NCI-H774 (cell line): ENCODE measurements at regions not wholly inside any gene's neighbourhood (a gene's known extent, or its start where the extent isn't known, plus 50 kb on each side); places are given as distances from the start of the nearest gene placed in this dataset.
"Not testable (repeated sequence)": the region's sequence is repeated elsewhere in the genome, so short reads cannot be mapped to it uniquely, and the experiment has no call there.

Experiments used
- DNase-seq: peaks from one replicate; lab custom pipeline; 2025; lab: John Stamatoyannopoulos, UW

- no peak for DNase-seq
Measured at GRCh38 chr5:68991279-68992084, 102.3 kb upstream of the SLC30A5 start.

GRCh38 chr5:68994645-68995044 lies 99.2 kb upstream of the SLC30A5 start:
- no peak for DNase-seq

DNA sequence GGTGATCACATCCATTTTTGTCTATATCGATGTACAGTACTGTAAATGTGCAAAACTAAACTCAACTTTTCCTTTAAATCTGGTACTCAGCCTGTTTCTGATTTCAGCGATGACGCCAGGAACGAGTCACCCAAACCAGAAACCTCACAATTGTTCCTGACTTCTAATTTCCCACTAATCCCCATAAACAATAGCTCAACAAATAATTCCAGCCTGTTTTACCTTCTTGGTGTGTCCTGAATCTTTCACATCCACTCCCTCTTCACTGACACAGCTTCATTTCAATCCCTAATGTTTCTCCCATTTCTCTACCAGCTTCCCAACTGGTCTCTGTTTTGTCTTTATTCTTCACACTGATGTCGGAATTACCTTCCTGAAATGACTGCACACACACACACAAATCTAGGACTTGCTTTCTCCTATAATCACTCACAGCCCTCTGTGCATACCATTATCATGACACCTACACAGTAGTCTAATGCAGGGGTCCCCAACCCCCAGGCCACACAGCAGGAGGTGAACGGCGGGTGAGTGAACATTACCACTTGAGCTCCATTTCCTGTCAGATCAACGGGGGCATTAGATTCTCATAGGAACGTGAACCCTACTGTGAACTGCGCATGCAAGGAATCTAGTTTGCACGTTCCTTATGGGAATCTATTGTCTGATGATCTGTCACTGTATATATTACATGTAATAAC lies 97.8 kb upstream of the SLC30A5 start:
- DNase-seq, result no peak

- no peak for DNase-seq
Measured at GRCh38 chr5:68999181-68999580, 94.6 kb upstream of the SLC30A5 start.

DNA sequence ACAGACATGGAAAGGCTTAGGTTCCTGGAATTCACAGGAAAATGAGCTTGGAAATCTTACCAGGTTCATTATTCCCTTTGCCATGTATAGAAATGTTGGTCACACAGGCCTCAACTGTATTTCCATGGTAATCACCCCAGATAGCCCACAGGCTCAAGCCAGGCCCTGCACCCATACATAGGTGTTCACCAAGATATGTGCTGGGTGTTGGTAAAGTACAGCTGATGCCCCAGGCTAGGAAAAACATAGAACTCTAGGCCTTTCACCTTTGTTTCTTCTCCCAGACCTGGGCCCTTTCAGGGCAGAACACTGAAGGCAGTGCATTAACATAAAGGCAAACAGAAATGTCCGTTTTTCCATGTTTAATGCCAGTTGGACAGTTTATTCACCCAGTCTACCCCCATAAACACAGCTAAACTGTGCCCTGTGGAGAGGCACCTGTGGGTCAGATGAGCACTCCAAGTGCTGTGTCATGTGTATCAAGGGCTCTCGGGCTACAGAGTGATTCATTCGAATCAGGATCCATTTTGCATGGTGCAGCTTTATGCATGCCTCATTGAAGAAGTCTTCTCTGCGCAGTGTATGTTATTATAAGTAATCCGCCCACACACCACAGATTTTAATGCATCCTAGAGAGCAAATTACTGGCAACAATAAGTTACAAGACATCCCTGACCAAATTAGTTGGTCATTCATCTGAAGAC lies 93.4 kb upstream of the SLC30A5 start:
- DNase-seq, result no peak

DNA sequence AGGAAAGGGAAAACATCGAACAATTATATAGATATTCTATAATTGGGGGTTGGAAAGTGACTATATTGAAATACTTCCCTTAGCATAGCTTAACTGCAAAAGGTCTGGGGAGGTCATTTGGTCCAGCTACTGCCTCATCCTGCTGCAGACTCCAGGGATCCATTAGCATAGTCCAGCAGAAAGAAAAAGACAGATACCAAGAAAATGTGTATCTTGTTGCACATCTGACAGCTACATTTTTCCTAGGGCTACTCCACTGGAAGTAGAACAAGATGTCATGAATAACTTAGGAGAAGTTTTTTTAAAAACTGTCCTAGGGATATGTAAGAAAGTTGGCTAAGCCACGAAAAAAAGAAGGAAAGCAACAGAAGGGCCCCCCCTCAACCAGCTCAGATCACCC lies 92.9 kb upstream of the SLC30A5 start:
- DNase-seq, result no peak

- no peak for DNase-seq
Measured at GRCh38 chr5:69001627-69002026, 92.2 kb upstream of the SLC30A5 start.

DNA sequence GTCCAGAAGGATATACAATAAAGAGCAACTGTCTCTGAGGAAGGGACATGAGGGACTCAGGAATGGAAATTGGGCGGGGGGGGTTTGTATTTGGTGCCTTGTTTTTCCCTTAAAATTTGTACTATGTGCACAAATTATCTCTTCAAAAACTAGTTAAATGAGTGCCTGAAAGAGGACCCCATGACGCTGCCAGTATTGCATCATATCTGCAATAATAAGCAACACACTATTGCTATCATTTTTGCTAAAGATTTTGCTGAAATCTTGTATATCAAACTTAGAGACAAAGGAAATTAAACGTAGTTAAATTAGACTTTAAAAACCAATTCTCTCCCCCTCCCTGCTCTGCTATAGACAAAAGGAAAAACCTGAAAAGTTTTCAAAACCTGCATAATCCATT lies 89.7 kb upstream of the SLC30A5 start:
- DNase-seq, result no peak

DNA sequence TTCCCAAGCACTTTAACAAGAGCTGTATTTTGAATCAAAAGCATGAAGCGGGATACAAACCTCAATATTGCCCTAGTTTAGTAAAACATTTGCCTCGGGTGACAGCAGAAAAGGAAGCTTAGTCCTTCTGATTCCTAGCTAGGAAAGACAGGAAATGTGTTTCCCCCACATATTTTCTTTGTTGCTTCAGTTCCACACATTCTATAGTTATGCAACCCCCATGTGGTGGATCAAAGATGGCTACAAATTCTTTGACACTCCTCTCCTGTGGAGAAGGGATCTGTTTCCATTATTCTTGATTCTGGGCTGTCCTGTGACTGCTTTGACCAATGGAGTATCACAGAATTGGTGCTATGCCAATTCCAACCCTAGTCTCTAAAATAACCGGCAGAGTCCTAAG lies 89.1 kb upstream of the SLC30A5 start:
- no peak for DNase-seq

DNA sequence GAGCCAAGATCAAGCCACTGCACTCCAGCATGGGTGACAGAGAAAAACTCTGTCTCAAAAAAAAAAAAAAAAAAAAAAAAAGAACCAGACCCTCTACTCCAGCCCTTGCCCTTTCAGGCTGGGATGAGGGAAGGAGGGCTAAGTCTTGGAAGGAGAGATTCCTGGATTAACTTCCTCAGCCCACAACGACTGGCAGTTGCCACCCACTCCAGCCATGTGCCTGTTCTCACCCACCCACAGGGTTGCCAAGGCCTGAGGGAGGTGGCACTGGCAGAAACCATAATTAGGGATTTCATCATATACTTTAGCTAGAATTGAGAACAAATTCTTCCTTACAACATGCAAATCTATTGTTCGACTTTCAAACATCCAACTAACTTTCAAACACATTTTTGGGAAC lies 87.8 kb upstream of the SLC30A5 start:
- no peak for DNase-seq

GRCh38 chr5:69007163-69007562 lies 86.7 kb upstream of the SLC30A5 start:
- DNase-seq, result no peak

- peak; percentile 43 for DNase-seq
Measured at GRCh38 chr5:69007726-69008368, 86.0 kb upstream of the SLC30A5 start.

- DNase-seq, result no peak
Measured at GRCh38 chr5:69010476-69010875, 83.3 kb upstream of the SLC30A5 start.

DNA sequence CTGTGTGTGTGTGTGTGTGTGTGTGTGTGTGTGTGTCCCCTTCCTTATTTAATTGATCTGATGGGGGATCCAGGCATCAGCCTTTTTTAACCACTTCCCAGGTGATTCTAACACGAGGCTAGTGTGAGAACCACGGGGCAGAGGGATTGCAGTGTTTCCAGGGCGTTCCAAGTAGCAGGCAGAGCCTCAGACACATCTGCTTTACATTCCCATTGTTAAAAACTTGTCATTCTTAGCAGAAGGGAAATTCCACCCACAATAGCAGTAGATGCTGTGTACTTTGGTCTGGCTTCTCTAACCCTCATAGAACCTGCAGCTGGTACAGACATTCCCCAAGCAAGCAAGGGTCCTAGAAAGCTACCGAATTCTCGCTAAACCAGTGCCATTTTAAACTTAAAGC lies 81.9 kb upstream of the SLC30A5 start:
- no peak for DNase-seq

DNA sequence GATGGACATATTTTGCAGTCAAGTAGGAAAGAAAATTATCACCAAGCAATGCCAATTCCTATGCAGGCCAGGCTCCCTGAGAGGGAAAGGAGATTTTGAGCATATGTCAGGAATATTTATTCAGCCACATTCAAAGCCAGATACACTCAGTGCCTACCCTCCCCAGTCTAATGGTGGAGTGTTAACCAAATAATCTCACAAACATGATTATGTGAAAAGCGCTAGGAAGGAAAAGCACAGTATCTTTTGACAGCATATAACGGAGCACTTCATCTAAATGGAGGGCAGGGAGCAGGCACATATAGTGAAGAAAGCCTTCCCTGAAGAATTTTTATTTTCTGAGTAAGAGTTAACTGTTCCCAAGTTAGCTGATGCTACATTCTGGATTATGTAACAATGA lies 80.3 kb upstream of the SLC30A5 start:
- DNase-seq, result no peak

DNA sequence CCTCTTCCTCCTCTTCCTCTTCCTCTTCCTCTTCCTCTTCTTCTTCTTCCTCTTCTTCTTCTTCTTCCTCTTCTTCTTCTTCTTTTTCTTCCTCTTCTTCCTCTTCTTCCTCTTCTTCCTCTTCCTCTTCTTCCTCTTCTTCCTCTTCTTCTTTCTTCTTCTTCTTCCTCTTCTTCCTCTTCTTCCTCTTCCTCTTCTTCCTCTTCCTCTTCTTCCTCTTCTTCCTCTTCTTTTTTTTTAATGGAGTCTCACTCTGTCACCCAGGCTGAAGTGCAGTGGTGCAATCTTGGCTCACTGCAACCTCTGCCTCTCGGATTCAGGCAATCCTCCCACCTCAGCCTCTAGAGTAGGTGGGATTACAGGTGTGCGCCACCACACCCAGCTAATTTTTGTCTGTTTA lies 79.8 kb upstream of the SLC30A5 start:
- DNase-seq, result not testable (repeated sequence)

- no peak for DNase-seq
Measured at GRCh38 chr5:69019668-69020375, 74.0 kb upstream of the SLC30A5 start.

DNA sequence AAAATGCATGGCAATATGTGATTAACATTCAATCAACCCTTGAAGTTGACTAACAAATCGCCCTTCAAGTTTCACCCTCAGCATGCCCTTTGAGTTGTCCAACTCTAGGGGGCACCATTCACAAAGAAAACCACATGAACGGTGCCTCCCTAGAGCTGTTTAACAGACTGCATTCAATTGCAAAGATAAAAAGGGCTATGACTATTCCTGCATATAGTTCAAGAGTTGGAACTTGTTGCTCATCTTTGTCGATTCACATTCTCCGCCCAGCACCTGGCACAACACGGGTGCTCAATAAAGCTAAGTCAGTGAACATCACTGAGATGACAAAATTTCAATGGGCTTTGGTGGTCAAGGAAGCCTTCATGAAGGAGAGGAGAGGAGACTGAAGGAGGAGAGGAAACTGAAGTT lies 69.6 kb upstream of the SLC30A5 start:
- DNase-seq, result peak; percentile 57

GRCh38 chr5:69029292-69029691 lies 64.5 kb upstream of the SLC30A5 start:
- no peak for DNase-seq

DNA sequence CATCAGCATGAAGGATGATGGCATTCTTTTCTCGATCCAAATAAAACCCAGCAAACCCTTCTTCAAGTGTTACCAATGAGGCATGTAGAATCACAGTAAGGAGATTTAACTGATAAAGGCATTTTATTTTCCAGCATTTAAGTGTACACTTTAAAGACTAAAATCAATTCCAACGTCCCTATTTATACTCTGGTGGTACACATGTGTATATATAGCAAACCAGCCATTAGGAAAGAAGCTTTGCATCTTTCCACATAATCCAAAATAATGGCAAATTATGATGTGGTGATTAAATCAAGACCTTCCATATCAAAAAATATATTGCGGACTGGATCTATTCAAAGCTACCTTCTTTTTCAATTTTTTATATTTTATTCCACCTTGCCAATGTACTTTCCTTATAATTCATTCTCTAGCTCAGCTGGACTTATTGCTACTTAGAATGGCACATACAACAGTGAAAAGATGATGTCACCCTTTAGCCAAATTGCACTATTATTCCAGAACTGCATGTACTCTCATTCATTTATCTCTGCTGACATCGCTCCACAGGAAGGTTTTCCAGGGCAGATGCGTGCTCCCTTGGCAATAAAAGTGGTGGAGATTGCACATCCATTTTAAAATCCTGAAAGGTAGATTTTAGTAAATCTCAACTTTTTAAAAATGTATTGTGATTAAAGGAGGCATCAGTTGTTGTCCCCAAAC lies 63.3 kb upstream of the SLC30A5 start:
- DNase-seq, result peak; percentile 17

GRCh38 chr5:69032009-69032408 lies 61.8 kb upstream of the SLC30A5 start:
- DNase-seq, result no peak
